IPS-20b (cell line): ENCODE measurements at regions not wholly inside any gene's neighbourhood (a gene's known extent, or its start where the extent isn't known, plus 50 kb on each side); places are given as distances from the start of the nearest gene placed in this dataset.
"Not testable (repeated sequence)": the region's sequence is repeated elsewhere in the genome, so short reads cannot be mapped to it uniquely, and the experiment has no call there.

Experiments used
- H3K27ac ChIP-seq: one replicate; pipeline ENCODE4 v1.5.1; 2013; ENCODE audit warnings: low read length
- H3K27me3 ChIP-seq: 2 replicates; pipeline ENCODE4 v1.6.1; 2013; ENCODE audit warnings: mild to moderate bottlenecking, low read length, inconsistent platforms; ENCODE audit not compliant: insufficient read depth
- H3K36me3 ChIP-seq: 2 replicates; pipeline ENCODE4 v1.6.1; 2013; ENCODE audit warnings: low read depth, mild to moderate bottlenecking, inconsistent platforms, low read length, moderate library complexity; ENCODE audit not compliant: insufficient read depth
- H3K4me1 ChIP-seq: 2 replicates; pipeline ENCODE4 v1.6.1; 2013; ENCODE audit warnings: mild to moderate bottlenecking, control low read depth, inconsistent platforms, low read length, moderate library complexity; ENCODE audit not compliant: insufficient read depth
- H3K4me3 ChIP-seq: 2 replicates; pipeline ENCODE4 v1.5.1; 2013; ENCODE audit warnings: mild to moderate bottlenecking, low read length, inconsistent platforms
- H3K9ac ChIP-seq: 2 replicates; pipeline ENCODE4 v1.6.1; 2013; ENCODE audit warnings: low read depth, mild to moderate bottlenecking, inconsistent platforms, low read length, moderate library complexity
- H3K9me3 ChIP-seq: 2 replicates; pipeline ENCODE4 v1.6.1; 2013; ENCODE audit warnings: mild to moderate bottlenecking, low read depth, low read length, inconsistent platforms; ENCODE audit not compliant: insufficient read depth

DNA sequence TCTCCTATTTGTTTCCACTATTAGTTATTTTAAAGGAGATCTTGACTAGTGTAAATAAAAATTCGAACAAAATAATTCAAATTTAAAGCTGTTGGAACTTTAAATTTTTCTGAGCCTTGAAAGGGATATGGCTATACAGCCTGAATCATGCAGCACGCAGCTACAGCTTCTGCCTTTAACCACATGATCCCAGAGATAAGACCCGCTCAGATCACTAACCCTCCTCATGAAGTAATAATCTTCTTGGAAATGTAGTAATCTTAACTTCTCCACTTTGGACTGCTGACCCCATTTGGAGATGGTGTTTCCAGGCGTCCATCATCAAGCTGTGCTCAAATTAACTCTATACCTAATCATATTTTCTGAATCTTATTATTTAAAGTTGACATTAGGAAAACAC is 336.6 kb downstream of the DSC3 start:
- H3K27me3 ChIP-seq: no peaks in the 10 kb centered on the region
- H3K36me3 ChIP-seq: no peaks in the 10 kb centered on the region
- no peaks in the 10 kb centered on the region for H3K9me3 ChIP-seq
- no peak overlapping the region for H3K27ac ChIP-seq
- H3K9ac ChIP-seq: no peak overlapping the region
- H3K4me3 ChIP-seq: no peak overlapping the region
- no peaks in the 10 kb centered on the region for H3K4me1 ChIP-seq

DNA sequence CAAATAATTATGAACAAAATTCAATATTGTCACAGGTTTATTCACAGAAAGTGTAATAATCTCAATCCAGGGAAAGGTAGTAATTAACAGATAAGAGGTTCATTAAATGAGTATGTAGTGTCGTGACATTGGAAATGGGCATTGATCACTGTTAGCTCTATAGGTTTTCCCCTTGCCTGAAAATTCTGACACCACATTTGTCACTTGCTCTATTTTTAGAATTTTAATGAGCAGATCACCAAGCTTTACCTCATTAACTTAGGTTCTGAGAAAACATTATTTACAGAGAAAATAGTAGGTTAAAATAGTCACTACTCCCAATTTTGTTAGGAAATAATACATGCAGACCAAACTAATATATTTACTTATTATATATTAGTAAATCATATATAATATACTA is 344.0 kb downstream of the DSC3 start:
- Histone ChIP-seq H3K27me3 (no peaks in the 10 kb centered on the region), H3K27ac (no peak overlapping the region), H3K4me3 (no peak overlapping the region), H3K4me1 (no peaks in the 10 kb centered on the region), H3K9ac (no peak overlapping the region), H3K9me3 (no peaks in the 10 kb centered on the region), H3K36me3 (no peaks in the 10 kb centered on the region)

DNA sequence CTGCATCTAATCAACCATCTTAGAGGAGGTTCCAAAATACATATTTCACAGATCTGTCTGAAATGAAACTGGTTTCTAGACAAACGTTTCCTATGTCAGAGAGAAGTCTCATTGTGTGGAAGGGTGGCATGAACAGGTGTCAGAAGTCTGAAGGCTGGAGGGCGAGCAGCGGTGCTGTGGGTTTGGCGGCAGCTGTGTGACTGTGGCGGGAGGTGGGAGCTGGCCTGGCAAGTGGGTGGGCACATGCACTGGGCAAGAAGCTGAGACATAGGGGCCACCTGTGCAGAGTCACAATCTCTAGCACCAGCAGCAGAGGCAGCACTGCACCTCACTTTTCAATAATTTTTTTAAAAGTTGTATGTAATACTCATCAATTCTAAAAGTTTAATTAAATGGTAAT is 346.3 kb downstream of the DSC3 start:
- Histone ChIP-seq H3K9ac (no peak overlapping the region), H3K27me3 (no peaks in the 10 kb centered on the region), H3K4me1 (no peaks in the 10 kb centered on the region), H3K4me3 (no peak overlapping the region), H3K36me3 (no peaks in the 10 kb centered on the region), H3K9me3 (no peaks in the 10 kb centered on the region), H3K27ac (no peak overlapping the region)

DNA sequence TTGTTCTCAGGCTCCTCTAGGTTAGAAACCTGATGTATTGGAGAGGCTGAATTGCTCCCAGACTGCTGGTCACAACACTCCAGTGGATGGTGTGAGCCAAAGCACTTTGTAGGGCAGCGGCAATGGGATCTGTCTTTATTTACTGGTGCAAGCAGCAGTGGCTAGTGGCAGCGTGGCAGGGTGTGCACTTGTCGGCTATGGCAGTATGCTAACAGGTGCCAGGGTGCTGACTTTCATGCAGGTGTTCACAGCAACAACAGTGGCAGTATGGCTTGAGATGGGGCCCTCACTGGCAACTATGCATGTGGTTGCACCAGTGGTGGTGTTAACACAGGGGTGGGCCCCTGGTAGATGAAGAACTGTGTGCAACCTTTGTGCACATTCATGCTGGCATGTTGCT is 347.8 kb downstream of the DSC3 start:
- H3K36me3 ChIP-seq: no peaks in the 10 kb centered on the region
- no peak overlapping the region for H3K9ac ChIP-seq
- H3K27me3 ChIP-seq: no peaks in the 10 kb centered on the region
- no peaks in the 10 kb centered on the region for H3K9me3 ChIP-seq
- H3K4me1 ChIP-seq: no peaks in the 10 kb centered on the region
- no peak overlapping the region for H3K4me3 ChIP-seq
- no peak overlapping the region for H3K27ac ChIP-seq

DNA sequence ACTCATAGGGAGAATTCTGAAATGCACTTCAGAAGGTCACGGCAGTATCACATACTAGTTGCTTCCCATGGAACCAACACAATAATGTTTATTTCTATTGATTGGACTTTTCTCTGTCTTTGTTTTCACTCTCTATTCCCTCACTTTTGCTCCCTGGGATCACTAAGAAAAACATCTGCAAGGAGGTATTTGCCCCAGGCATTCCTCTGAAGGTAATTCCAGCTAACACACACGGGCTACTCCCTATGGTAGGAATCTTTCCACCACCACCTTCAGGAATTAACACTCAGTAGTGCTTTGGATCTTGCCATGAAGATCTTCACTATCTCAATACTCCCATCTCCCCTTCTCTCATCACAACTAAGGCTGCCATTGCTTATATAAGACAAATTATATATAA is 353.3 kb downstream of the DSC3 start:
- H3K9me3 ChIP-seq: no peaks in the 10 kb centered on the region
- H3K27ac ChIP-seq: no peak overlapping the region
- no peaks in the 10 kb centered on the region for H3K36me3 ChIP-seq
- no peak overlapping the region for H3K9ac ChIP-seq
- 0 out of 2 replicates have a peak, but pooled peaks cover 2% of the 10 kb centered on the region for H3K4me1 ChIP-seq
- no peaks in the 10 kb centered on the region for H3K27me3 ChIP-seq
- no peak overlapping the region for H3K4me3 ChIP-seq

DNA sequence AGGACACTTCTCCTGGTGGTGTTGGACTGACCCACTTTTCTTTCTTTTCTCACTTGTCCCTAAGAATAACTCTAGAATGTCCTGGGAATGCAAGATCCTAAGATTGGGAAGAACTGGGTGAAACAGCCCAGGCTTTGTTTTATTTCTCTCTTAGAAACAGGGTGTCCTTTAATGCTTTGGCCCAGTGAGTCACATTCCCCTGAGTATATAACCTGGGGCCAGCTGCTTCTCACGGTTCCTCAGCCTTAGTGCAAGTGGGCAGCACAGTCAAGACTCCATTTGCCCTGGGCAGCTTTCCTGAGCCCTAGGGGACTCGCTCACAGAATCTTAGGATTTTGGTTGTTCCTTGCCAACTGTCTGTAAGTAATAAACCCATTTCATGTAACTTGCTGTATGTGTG is 355.0 kb downstream of the DSC3 start:
- Histone ChIP-seq H3K4me3 (no peak overlapping the region), H3K9me3 (no peaks in the 10 kb centered on the region), H3K4me1 (0 out of 2 replicates have a peak, but pooled peaks cover 2% of the 10 kb centered on the region)

DNA sequence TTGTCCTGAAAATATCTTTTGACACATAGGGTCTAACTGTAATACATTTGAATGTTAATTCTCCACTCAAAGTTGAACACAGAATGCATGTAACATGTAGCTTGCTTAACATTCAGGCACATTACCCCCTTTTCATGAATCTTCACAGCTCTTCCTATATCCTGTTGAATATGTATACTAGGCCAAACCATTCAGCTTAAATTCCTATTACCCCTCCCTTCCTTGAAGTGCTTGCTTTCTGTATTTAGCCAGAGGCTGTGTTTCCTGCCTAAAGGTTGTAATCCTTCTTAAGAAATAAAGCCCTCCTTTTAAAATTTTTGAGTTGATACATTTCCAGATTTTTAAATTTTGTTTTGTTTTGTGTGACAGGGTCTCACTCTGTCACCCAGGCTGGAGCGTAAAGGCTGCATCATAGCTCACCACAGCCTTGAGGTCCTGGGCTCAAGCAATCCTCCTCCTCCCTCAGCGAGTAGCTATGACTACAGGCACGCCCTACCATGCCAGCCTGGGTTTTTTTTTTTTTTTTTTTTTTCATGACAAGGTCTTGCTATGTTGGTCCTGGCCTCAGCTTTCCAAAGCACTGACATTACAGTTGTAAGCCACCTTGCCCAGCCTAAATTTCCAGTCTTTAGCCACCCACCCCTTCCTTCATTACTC is 357.6 kb downstream of the DSC3 start:
- Histone ChIP-seq H3K9me3 (no peaks in the 10 kb centered on the region), H3K27me3 (no peaks in the 10 kb centered on the region), H3K27ac (no peak overlapping the region), H3K4me3 (no peak overlapping the region), H3K4me1 (0 out of 2 replicates have a peak, but pooled peaks cover 2% of the 10 kb centered on the region), H3K9ac (no peak overlapping the region), H3K36me3 (no peaks in the 10 kb centered on the region)

More for the DNA sequence above, 355.0 kb downstream of the DSC3 start:
- no peaks in the 10 kb centered on the region for H3K27me3 ChIP-seq
- no peak overlapping the region for H3K27ac ChIP-seq
- H3K9ac ChIP-seq: no peak overlapping the region
- H3K36me3 ChIP-seq: no peaks in the 10 kb centered on the region

DNA sequence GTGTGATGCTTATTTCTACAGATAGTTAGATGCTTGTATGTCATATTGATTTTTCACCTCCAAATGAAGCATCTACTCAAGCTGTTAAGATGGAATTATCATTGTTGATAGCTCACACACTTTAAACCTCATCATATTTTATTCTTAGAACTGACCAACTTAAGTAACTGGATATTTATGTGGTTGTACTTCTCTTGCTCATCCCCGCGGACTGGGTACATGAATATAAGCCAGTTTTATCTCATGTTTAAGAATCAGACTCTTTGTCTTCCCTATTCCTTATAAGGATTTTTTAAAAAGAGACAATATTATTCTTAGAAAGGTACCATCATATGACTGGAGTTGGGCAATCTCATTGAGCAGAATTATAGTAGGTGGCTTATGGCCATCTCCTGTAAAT is 358.7 kb downstream of the DSC3 start:
- no peak overlapping the region for H3K4me3 ChIP-seq

DNA sequence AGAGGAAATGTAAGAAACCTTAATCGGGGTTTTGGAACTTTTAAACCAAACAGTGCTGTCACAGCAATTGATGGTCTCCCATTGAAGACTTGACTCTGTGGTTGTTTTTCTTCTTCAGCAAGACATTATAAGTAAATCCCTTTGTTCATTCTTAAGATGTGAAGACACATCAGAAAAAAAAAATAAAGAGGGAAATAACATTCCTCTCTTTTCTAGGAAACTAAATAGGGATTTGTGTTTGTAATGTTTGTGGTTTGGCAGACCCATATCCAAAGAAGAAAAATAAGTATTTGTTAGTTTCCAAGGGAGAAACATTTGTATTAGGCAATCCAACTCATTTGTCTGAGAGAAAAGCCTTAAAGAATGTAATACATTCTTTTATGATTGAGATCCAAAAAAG is 359.9 kb downstream of the DSC3 start:
- no peak overlapping the region for H3K4me3 ChIP-seq
- H3K4me1 ChIP-seq: 0 out of 2 replicates have a peak, but pooled peaks cover 2% of the 10 kb centered on the region
- no peak overlapping the region for H3K27ac ChIP-seq
- no peak overlapping the region for H3K9ac ChIP-seq
- H3K9me3 ChIP-seq: no peaks in the 10 kb centered on the region
- H3K36me3 ChIP-seq: no peaks in the 10 kb centered on the region
- H3K27me3 ChIP-seq: no peaks in the 10 kb centered on the region

More for the DNA sequence above, 358.7 kb downstream of the DSC3 start:
- no peaks in the 10 kb centered on the region for H3K27me3 ChIP-seq
- no peak overlapping the region for H3K9ac ChIP-seq
- H3K4me1 ChIP-seq: 0 out of 2 replicates have a peak, but pooled peaks cover 2% of the 10 kb centered on the region
- no peak overlapping the region for H3K27ac ChIP-seq
- H3K9me3 ChIP-seq: no peaks in the 10 kb centered on the region
- no peaks in the 10 kb centered on the region for H3K36me3 ChIP-seq

DNA sequence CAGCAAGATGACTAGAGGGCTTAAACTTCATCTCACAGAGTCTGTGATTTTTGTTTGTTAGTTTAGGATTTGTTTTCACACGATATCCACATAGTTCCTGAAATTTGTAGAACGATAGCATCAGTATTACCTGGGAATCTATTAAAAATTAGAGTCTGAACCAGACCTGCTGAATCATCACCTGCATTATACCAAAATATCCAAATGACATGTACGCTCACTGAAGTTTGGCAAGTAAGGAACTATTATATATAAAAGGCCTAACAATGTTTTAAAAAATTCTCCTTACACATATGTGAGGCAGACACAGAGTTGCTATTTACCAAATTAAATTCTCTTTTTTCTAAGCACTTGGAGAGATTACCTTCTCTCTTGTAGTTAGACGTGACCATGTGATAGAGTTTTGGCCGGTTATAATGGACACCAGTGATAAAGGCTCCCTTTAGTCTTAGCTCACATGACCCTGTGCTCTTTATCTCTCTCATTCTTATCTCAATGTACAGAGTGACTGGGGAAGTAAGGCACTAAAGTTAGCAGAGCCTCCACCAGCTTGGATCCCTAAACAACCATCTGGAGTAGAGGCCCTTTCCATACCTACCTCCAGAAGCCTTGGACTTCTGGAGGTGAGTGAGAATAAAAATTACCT is 363.1 kb downstream of the DSC3 start:
- Histone ChIP-seq H3K27ac (no peak overlapping the region), H3K9ac (no peak overlapping the region), H3K4me1 (no peaks in the 10 kb centered on the region), H3K36me3 (no peaks in the 10 kb centered on the region), H3K9me3 (no peaks in the 10 kb centered on the region), H3K27me3 (no peaks in the 10 kb centered on the region), H3K4me3 (no peak overlapping the region)

DNA sequence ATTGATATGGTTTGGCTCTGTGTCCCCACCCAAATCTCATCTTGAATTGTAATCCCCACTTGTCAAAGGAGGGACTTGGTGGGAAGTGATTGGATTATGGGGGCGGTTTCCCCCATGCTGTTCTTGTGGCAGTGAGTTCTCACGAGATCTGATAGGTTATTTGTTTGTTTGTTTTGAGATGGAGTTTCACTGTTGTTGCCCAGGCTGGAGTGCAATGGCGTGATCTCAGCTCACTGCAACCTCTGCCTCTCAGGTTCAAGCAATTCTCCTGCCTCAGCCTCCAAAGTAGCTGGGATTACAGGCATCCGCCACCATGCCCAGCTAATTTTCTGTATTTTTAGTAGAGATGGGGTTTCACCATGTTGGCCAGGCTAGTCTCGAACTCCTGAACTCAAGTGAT is 364.7 kb downstream of the DSC3 start:
- not testable (repeated sequence) for H3K9ac ChIP-seq, H3K27me3 ChIP-seq, H3K36me3 ChIP-seq

DNA sequence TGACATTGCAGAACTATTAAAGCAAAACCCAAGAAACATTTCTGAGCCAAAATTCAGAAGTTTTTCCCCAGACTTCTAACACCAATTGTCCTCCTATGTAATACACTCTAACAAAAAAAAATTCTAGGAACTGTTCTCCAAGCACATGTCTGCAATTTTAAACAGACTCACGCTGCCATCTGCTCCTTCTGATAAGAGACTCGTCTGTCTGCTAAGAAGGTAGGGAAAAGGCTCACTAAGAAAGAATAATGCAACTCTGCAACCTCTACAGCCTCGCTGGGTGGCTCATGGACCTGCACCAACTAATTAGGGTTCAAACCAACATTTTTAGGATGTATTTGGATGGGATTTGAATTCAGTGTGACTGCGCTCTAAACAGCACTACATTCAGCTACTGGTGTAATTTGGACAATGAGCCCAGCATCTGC is 366.5 kb downstream of the DSC3 start:
- Histone ChIP-seq H3K27me3 (no peaks in the 10 kb centered on the region), H3K9ac (no peak overlapping the region), H3K4me3 (no peak overlapping the region), H3K36me3 (no peaks in the 10 kb centered on the region), H3K9me3 (no peaks in the 10 kb centered on the region), H3K27ac (no peak overlapping the region), H3K4me1 (no peaks in the 10 kb centered on the region)

More for the DNA sequence above, 364.7 kb downstream of the DSC3 start:
- H3K9me3 ChIP-seq, H3K4me1 ChIP-seq, H3K4me3 ChIP-seq, H3K27ac ChIP-seq: not testable (repeated sequence)
